Esophagus squamous epithelium (tissue), 4 donors: ENCODE measurements at regions not wholly inside any gene's neighbourhood (a gene's known extent, or its start where the extent isn't known, plus 50 kb on each side); places are given as distances from the start of the nearest gene placed in this dataset.

Experiments
- POLR2A ChIP-seq, 4 donors: fragments of 450-650 bp; IDR thresholded peaks; one replicate each; pipeline ENCODE4 v1.6.1; 2017; ENCODE audit warnings: antibody characterized with exemption in 4 of 4, mild to moderate bottlenecking in 4 of 4, moderate library complexity in 3 of 4
- TF ChIP-seq, protein P1 (sequence below), 6 experiments: fragments of 450-650 bp in 4 of 6; fragments of 200-600 bp in 2 of 6; sonication (generic) in 2 of 6; IDR thresholded peaks; one replicate each; pipeline ENCODE4 v1.5.1; 2016 to 2019; ENCODE audit warnings: antibody characterized with exemption in 6 of 6, mild to moderate bottlenecking in 4 of 6, moderate library complexity in 4 of 6

GRCh38 chr20:56994006-56994405 lies 272.4 kb downstream of the BMP7 start:
- TF ChIP-seq, protein P1, sequence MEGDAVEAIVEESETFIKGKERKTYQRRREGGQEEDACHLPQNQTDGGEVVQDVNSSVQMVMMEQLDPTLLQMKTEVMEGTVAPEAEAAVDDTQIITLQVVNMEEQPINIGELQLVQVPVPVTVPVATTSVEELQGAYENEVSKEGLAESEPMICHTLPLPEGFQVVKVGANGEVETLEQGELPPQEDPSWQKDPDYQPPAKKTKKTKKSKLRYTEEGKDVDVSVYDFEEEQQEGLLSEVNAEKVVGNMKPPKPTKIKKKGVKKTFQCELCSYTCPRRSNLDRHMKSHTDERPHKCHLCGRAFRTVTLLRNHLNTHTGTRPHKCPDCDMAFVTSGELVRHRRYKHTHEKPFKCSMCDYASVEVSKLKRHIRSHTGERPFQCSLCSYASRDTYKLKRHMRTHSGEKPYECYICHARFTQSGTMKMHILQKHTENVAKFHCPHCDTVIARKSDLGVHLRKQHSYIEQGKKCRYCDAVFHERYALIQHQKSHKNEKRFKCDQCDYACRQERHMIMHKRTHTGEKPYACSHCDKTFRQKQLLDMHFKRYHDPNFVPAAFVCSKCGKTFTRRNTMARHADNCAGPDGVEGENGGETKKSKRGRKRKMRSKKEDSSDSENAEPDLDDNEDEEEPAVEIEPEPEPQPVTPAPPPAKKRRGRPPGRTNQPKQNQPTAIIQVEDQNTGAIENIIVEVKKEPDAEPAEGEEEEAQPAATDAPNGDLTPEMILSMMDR (IDR thresholded peaks at IDR 0.05), result no peak
- TF ChIP-seq POLR2A (IDR thresholded peaks at IDR 0.05), result no peak
